ENCODE measurements at regions not wholly inside any gene's neighbourhood (a gene's known extent, or its start where the extent isn't known, plus 50 kb on each side); places are given as distances from the start of the nearest gene placed in this dataset.

- TF ChIP-seq CTCF (IDR thresholded peaks at IDR 0.05) (peak; percentile 96), SIN3A (IDR thresholded peaks at IDR 0.05; ENCODE audit: borderline replicate concordance, insufficient read depth, low read depth, low read length) (no peak)
These were observed 123.3 kb upstream of the GADD45A start for GRCh38 chr1:67561704-67562113.
